ENCODE measurements at regions not wholly inside any gene's neighbourhood (a gene's known extent, or its start where the extent isn't known, plus 50 kb on each side); places are given as distances from the start of the nearest gene placed in this dataset.

GRCh38 chr2:5766056-5766455 lies 73.9 kb downstream of the SOX11 start:
- TF ChIP-seq CTCF (IDR thresholded peaks at IDR 0.05) (no peak), POLR2AphosphoS5 (IDR thresholded peaks at IDR 0.05) (no peak)
